Heart right ventricle (tissue), 16 donors: ENCODE measurements at regions not wholly inside any gene's neighbourhood (a gene's known extent, or its start where the extent isn't known, plus 50 kb on each side); places are given as distances from the start of the nearest gene placed in this dataset.
A peak's percentile ranks its signal among the peaks of the same experiment; 100 is the strongest.

Experiments
- ATAC-seq, 8 donors: fragments of 200-7000 bp; cut with Tn5 transposase; one replicate each; pipeline ENCODE4 v1.9.1; 2020; ENCODE audit warnings: mild to moderate bottlenecking in 8 of 8, moderate library complexity in 8 of 8, moderate number of reproducible peaks in 1 of 8
- DNase-seq, 2 donors: peaks; one replicate each; pipeline ENCODE4 v3.0.0-alpha.2; 2020
- H3K27ac ChIP-seq, 10 donors: fragments of 200-600 bp; sonication (generic) in 2 of 10; one replicate each; pipeline versions ENCODE4 v1.5.0 to v1.8.0; 2020 to 2022; ENCODE audit warnings: mild to moderate bottlenecking in 3 of 10
- H3K27me3 ChIP-seq, 7 donors: fragments of 200-600 bp; one replicate each; pipeline ENCODE4 v1.8.0; 2021 to 2022; ENCODE audit warnings: mild to moderate bottlenecking in 2 of 7
- H3K36me3 ChIP-seq, 9 donors: fragments of 200-600 bp; sonication (generic) in 1 of 9; one replicate each; pipeline versions ENCODE4 v1.5.0 to v1.8.0; 2020 to 2022; ENCODE audit warnings: mild to moderate bottlenecking in 2 of 9
- H3K4me1 ChIP-seq, 9 donors: fragments of 200-600 bp; sonication (generic) in 1 of 9; one replicate each; pipeline versions ENCODE4 v1.5.0 to v1.8.0; 2020 to 2022; ENCODE audit warnings: mild to moderate bottlenecking in 4 of 9
- H3K4me3 ChIP-seq, 10 donors: fragments of 200-600 bp; sonication (generic) in 2 of 10; one replicate each; pipeline versions ENCODE4 v1.5.0 to v1.8.0; 2020 to 2022; ENCODE audit warnings: mild to moderate bottlenecking in 7 of 10, moderate library complexity in 2 of 10
- H3K9me3 ChIP-seq, 11 donors: fragments of 200-600 bp in 10 of 11; sonication (generic) in 2 of 11; one replicate each; pipeline versions ENCODE4 v1.5.0 to v1.8.0; 2013 to 2022; ENCODE audit warnings: mild to moderate bottlenecking in 2 of 11, control low read depth in 1 of 11, moderate library complexity in 1 of 11
- CTCF ChIP-seq, 9 donors: fragments of 200-600 bp; sonication (generic) in 2 of 9; IDR thresholded peaks; one replicate each; pipeline versions ENCODE4 v1.5.0 to v1.8.0; 2021 to 2022; ENCODE audit warnings: antibody characterized with exemption in 9 of 9, mild to moderate bottlenecking in 5 of 9, moderate library complexity in 1 of 9
- WGBS, 2 donors: extraction: QIAGEN DNeasy Blood & Tissue Kit; methylation state at CpG; one replicate each; pipeline ENCODE4 v1.1.7; 2013; ENCODE audit warnings: inconsistent platforms in 1 of 2; 5-methylcytosine and 5-hydroxymethylcytosine counted together
- intact Hi-C, 10 donors: fragments of 100-400 bp; cut with DNase I; formaldehyde crosslinking; loops; one replicate each; pipeline versions ENCODE4 v1.11.1 to v1.14.2; 2022
- donor health status: Arrhythmogenic right ventricular cardiomyopathy.
- donor health status: ischemic (EF 13 %, LVEDD 7.1; RV severe dilation, severe dysfunction).
- donor health status: healthy with polysubstance abuse.
- donor health status: DM: no; HTN: yes; CAD: no.
- donor health status: DM: no; HTN: no; CAD: no.
- donor health status: ischemic (EF 25% LVEDD 6.9; RV normal size, moderate dysfunction).
- donor health status: ischemic (EF 25% LVEDD 5.7; RV mildly dilated, moderate dysfunction).
- donor health status: healthy.
- donor health status: DM: yes; HTN: yes; CAD: no.
- donor health status: Ischemic cardiomyopathy.
- donor health status: ischemic (EF 35%, LVEDD 5.7; RV mildly dilated, moderate dysfunction).
- donor health status: nonischemic (EF 11% LVEDD 7.7; RV severe dilation, severe dysfunction).
- donor health status: DM: yes; HTN: yes; CAD: no.
- donor health status: PGD.
- donor health status: ischemic (EF 29% LVEDD 5.4; RV normal size, mild dysfunction).
- donor health status: nonischemic (EF 23%, LVEDD 6.1; RV moderate dilation, normal function).

GRCh38 chr20:54318892-54319291 is 111.0 kb downstream of the PFDN4 start:
- ATAC-seq (no peak), DNase-seq (no peak)
- no peak for TF ChIP-seq CTCF (IDR thresholded peaks at IDR 0.05)
- Histone ChIP-seq H3K36me3 (no peaks in the 10 kb centered on the region), H3K27ac (no peak overlapping the region), H3K4me1 (peaks cover 0 to 7% (median 0%) of the 10 kb centered on the region in 9 donors), H3K9me3 (peaks cover 0 to 9% (median 0%) of the 10 kb centered on the region in 11 donors), H3K27me3 (peaks cover 0 to 2% (median 0%) of the 10 kb centered on the region in 7 donors), H3K4me3 (no peak overlapping the region)
- intact Hi-C loops, result no loop called here
- WGBS, 2 donors, result 96 to 98% methylated on average over 1 of the region's 1 CpG

DNA sequence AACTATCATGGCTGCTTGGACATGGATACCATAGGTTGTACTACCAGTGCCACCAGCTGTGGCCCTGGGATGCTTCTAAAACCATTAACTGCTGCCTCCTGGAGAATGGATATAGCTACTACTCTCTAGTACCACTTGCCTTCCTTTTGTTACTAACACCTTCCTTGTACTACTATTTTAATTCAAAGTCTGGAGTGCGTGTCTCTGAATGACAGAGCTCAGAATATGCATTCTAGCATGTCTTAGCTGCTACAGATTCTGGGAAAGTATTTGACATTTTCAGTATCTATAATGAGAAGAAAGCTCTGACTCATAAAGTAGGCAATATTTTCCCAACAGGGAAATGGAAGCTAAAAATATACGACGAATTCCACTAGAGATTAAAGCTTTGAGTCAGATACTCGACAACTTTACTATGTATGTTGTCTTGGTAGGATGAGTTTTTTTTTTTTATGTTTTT is 112.3 kb downstream of the PFDN4 start:
- peak in 1 of 8 donors; percentile 20 for ATAC-seq
- WGBS, 2 donors, result 48 to 55% methylated on average over 4 of the region's 4 CpGs
- H3K4me3 ChIP-seq, result no peak overlapping the region
- H3K36me3 ChIP-seq, result no peaks in the 10 kb centered on the region
- no peak for TF ChIP-seq CTCF (IDR thresholded peaks at IDR 0.05)
- DNase-seq, result no peak
- intact Hi-C loops, result no loop called here
- H3K27ac ChIP-seq, result no peak overlapping the region
- H3K27me3 ChIP-seq, result no peaks in the 10 kb centered on the region
- peaks cover 0 to 7% (median 0%) of the 10 kb centered on the region in 9 donors for H3K4me1 ChIP-seq
- H3K9me3 ChIP-seq, result peaks cover 0 to 9% (median 0%) of the 10 kb centered on the region in 11 donors

GRCh38 chr20:54321352-54322087 is 113.6 kb downstream of the PFDN4 start:
- Histone ChIP-seq H3K9me3 (peaks cover 0 to 9% (median 0%) of the 10 kb centered on the region in 11 donors), H3K36me3 (no peaks in the 10 kb centered on the region), H3K27ac (no peak overlapping the region), H3K4me1 (peaks cover 0 to 7% (median 0%) of the 10 kb centered on the region in 9 donors), H3K4me3 (no peak overlapping the region), H3K27me3 (no peaks in the 10 kb centered on the region)
- ATAC-seq (no peak), DNase-seq (no peak)
- WGBS, 2 donors, result 71% methylated on average over 3 of the region's 3 CpGs
- no peak for TF ChIP-seq CTCF (IDR thresholded peaks at IDR 0.05)
- intact Hi-C loops, result no loop called here

DNA sequence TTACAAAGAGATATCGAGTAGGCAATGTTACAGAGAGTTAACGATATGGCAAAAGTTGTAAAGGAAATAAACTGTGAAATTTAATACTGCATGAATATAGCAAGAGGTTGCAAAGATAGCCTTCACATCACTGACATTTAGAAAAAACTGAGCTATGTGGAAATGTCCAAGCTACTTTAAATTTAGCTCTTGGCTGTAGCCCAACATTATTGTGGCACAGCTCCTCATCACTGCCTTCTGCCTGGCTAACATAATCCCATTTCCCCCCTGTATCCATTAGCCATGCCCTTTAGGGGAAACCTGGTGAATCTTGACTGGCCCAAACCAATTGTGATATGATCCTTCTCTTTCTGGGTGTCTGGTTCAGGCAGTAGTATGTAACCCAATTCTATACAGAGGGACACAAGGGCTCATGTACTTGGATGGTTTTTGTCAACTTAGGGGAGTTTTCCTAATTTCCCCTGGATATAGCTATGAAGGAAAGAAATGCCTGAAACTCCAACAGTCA is 115.4 kb downstream of the PFDN4 start:
- intact Hi-C loops, result no loop called here
- no peaks in the 10 kb centered on the region for H3K27me3 ChIP-seq
- no peaks in the 10 kb centered on the region for H3K36me3 ChIP-seq
- H3K9me3 ChIP-seq, result no peaks in the 10 kb centered on the region
- WGBS, 2 donors, result 75 to 92% methylated on average over 2 of the region's 2 CpGs
- peaks cover 0 to 7% (median 0%) of the 10 kb centered on the region in 9 donors for H3K4me1 ChIP-seq
- peak in 4 of 8 donors; percentile 46 to 72 (median 56) for ATAC-seq
- no peak for DNase-seq
- no peak for TF ChIP-seq CTCF (IDR thresholded peaks at IDR 0.05)
- H3K4me3 ChIP-seq, result no peak overlapping the region
- H3K27ac ChIP-seq, result no peak overlapping the region
